ENCODE measurements at regions not wholly inside any gene's neighbourhood (a gene's known extent, or its start where the extent isn't known, plus 50 kb on each side); places are given as distances from the start of the nearest gene placed in this dataset.

DNA sequence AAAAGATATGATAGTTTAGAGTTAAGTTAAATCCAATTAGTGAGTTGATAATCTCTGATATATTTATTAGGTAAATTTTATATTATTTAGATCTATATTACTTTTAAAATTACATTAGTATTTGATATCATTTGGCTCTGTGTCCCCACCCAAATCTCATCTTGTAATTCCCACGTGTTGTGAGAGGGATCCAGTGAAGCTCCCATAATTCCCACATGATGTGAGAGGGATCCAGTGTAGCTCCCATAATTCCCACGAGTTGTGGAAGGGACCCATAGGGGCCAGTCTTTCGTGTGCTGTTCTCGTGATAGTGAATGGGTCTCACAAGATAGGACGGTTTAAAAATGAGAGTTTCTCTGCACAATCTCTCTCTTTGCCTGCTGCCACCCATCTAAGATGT, 1183.6 kb downstream of the NSUN3 start:
- no peaks in the 10 kb centered on the region for H3K36me3 ChIP-seq (ENCODE audit: low read depth, low read length)
- H3K4me3 ChIP-seq (ENCODE audit: low read length), result no peak overlapping the region
- DNase-seq (no peak), ATAC-seq (no peak)
- H3K79me2 ChIP-seq (ENCODE audit: low read length), result no peaks in the 10 kb centered on the region
- no peaks in the 10 kb centered on the region for H3F3A ChIP-seq (ENCODE audit: low read length, unreplicated experiment)
- no peak overlapping the region for H2AFZ ChIP-seq (ENCODE audit: low read length)
- H3K9me3 ChIP-seq (ENCODE audit: low read length), result peaks cover under 1% of the 10 kb centered on the region; the same call in 1 of the 2 replicates
- ChIA-PET CTCF (no interaction called here), POLR2A (ENCODE audit: unreplicated experiment) (no interaction called here)
- H3K27ac ChIP-seq (ENCODE audit: low read length), result no peak overlapping the region
- no peak overlapping the region for H3K9ac ChIP-seq (ENCODE audit: low read length)
- intact Hi-C loops (cut with micrococcal nuclease), result no loop called here
- BruUV-seq (replicated peaks), result no TSS peak
- H3K4me1 ChIP-seq (ENCODE audit: insufficient read depth, low read length), result no peaks in the 10 kb centered on the region
- H4K20me1 ChIP-seq (ENCODE audit: low read length), result no peaks in the 10 kb centered on the region
- no peak overlapping the region for H3K4me2 ChIP-seq (ENCODE audit: low read length)
- TF ChIP-seq, protein P1, sequence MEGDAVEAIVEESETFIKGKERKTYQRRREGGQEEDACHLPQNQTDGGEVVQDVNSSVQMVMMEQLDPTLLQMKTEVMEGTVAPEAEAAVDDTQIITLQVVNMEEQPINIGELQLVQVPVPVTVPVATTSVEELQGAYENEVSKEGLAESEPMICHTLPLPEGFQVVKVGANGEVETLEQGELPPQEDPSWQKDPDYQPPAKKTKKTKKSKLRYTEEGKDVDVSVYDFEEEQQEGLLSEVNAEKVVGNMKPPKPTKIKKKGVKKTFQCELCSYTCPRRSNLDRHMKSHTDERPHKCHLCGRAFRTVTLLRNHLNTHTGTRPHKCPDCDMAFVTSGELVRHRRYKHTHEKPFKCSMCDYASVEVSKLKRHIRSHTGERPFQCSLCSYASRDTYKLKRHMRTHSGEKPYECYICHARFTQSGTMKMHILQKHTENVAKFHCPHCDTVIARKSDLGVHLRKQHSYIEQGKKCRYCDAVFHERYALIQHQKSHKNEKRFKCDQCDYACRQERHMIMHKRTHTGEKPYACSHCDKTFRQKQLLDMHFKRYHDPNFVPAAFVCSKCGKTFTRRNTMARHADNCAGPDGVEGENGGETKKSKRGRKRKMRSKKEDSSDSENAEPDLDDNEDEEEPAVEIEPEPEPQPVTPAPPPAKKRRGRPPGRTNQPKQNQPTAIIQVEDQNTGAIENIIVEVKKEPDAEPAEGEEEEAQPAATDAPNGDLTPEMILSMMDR (conservative IDR thresholded peaks at IDR 0.05; ENCODE audit: low read depth, low read length), result no peak
- TF ChIP-seq EZH2 (IDR thresholded peaks at IDR 0.05; ENCODE audit: low read length, unreplicated experiment), result no peak
- TF ChIP-seq EZH2phosphoT487 (IDR thresholded peaks at IDR 0.05; ENCODE audit: borderline replicate concordance, low read length), result no peak
- no peaks in the 10 kb centered on the region for H3K27me3 ChIP-seq (ENCODE audit: low read length)
- H3K9me2 ChIP-seq (replicated peaks; ENCODE audit: low read length), result no peaks in the 10 kb centered on the region

DNA sequence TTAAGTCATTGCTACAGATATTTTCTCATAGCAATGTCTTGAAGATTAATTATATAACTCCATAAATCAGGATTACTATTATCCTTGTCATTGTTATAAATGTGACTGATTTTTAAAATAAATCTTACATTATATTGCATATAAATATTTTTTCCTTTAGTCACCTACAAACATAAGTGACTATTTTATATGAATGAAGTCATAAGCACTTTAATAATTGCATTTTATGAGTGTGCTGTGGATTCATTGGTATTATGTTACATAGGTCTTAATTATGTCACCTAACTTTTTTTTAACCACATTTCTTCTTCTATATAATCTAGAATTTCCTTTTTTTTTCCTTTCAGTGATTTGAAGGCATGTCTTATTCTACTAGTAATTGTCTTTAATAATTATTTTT, 1191.2 kb downstream of the NSUN3 start:
- H3K9me3 ChIP-seq (ENCODE audit: low read length), result peaks cover 8% of the 10 kb centered on the region; the same call in 1 of the 2 replicates
- no peaks in the 10 kb centered on the region for H3K9me2 ChIP-seq (replicated peaks; ENCODE audit: low read length)
- H3K4me2 ChIP-seq (ENCODE audit: low read length), result no peak overlapping the region
- no peak overlapping the region for H3K9ac ChIP-seq (ENCODE audit: low read length)
- intact Hi-C loops (cut with micrococcal nuclease), result loop anchor here (10.0 kb wide), 1 partner anchor 361 kb away; no protein-coding TSS in a partner anchor
- CTCF ChIA-PET, result no interaction called here
- no peak overlapping the region for H2AFZ ChIP-seq (ENCODE audit: low read length)
- H3K27ac ChIP-seq (ENCODE audit: low read length), result peak overlapping the region; percentile 20; the same call in 1 of the 2 replicates
- H3F3A ChIP-seq (ENCODE audit: low read length, unreplicated experiment), result no peaks in the 10 kb centered on the region
- H3K4me1 ChIP-seq (ENCODE audit: insufficient read depth, low read length), result no peaks in the 10 kb centered on the region
- POLR2A ChIA-PET (ENCODE audit: unreplicated experiment), result no interaction called here
- no peaks in the 10 kb centered on the region for H4K20me1 ChIP-seq (ENCODE audit: low read length)
- TF ChIP-seq, protein P1 (conservative IDR thresholded peaks at IDR 0.05; ENCODE audit: low read depth, low read length), result no peak
- TF ChIP-seq EZH2 (IDR thresholded peaks at IDR 0.05; ENCODE audit: low read length, unreplicated experiment) (no peak), EZH2phosphoT487 (IDR thresholded peaks at IDR 0.05; ENCODE audit: borderline replicate concordance, low read length) (no peak)
- peak; percentile 78 for ATAC-seq
- H3K36me3 ChIP-seq (ENCODE audit: low read depth, low read length), result no peaks in the 10 kb centered on the region
- H3K79me2 ChIP-seq (ENCODE audit: low read length), result no peaks in the 10 kb centered on the region
- H3K4me3 ChIP-seq (ENCODE audit: low read length), result no peak overlapping the region
- DNase-seq, result peak; percentile 12
- H3K27me3 ChIP-seq (ENCODE audit: low read length), result no peaks in the 10 kb centered on the region
- BruUV-seq (replicated peaks), result no TSS peak

DNA sequence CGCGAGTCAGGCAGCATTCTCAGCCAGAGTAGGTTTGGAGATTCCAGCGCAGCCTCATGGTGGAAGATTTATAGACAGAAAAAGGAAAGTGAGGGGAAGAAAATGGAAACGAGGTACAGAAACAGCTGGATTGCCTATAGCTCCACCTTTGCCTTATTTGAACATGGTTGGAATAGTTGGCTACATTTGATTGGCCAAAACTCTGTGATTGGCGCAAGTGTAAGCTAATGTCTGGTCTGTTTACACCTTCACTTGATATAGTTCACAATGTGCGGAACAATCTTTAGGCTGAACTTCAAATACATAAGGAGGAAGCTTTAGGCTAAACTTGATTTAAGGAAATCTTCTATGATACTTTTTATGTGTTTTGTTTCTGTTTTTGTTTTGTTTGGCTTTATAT, 1191.9 kb downstream of the NSUN3 start:
- H3K9me3 ChIP-seq (ENCODE audit: low read length), result peaks cover 8% of the 10 kb centered on the region; the same call in 1 of the 2 replicates
- H3K79me2 ChIP-seq (ENCODE audit: low read length), result no peaks in the 10 kb centered on the region
- TF ChIP-seq, protein P1 (conservative IDR thresholded peaks at IDR 0.05; ENCODE audit: low read depth, low read length), result no peak
- TF ChIP-seq EZH2phosphoT487 (IDR thresholded peaks at IDR 0.05; ENCODE audit: borderline replicate concordance, low read length), result no peak
- TF ChIP-seq EZH2 (IDR thresholded peaks at IDR 0.05; ENCODE audit: low read length, unreplicated experiment), result no peak
- intact Hi-C loops (cut with micrococcal nuclease), result loop anchor here (10.0 kb wide), 1 partner anchor 360 kb away; no protein-coding TSS in a partner anchor
- no peak overlapping the region for H3K4me3 ChIP-seq (ENCODE audit: low read length)
- H2AFZ ChIP-seq (ENCODE audit: low read length), result no peak overlapping the region
- CTCF ChIA-PET, result no interaction called here
- H3K4me2 ChIP-seq (ENCODE audit: low read length), result no peak overlapping the region
- H3K27me3 ChIP-seq (ENCODE audit: low read length), result no peaks in the 10 kb centered on the region
- H3K27ac ChIP-seq (ENCODE audit: low read length), result peak overlapping the region; percentile 20; the same call in 1 of the 2 replicates
- H3F3A ChIP-seq (ENCODE audit: low read length, unreplicated experiment), result no peaks in the 10 kb centered on the region
- H4K20me1 ChIP-seq (ENCODE audit: low read length), result no peaks in the 10 kb centered on the region
- POLR2A ChIA-PET (ENCODE audit: unreplicated experiment), result no interaction called here
- no peaks in the 10 kb centered on the region for H3K36me3 ChIP-seq (ENCODE audit: low read depth, low read length)
- H3K4me1 ChIP-seq (ENCODE audit: insufficient read depth, low read length), result no peaks in the 10 kb centered on the region
- DNase-seq (peak; percentile 14), ATAC-seq (peak; percentile 37)
- no TSS peak for BruUV-seq (replicated peaks)
- H3K9ac ChIP-seq (ENCODE audit: low read length), result no peak overlapping the region
- no peaks in the 10 kb centered on the region for H3K9me2 ChIP-seq (replicated peaks; ENCODE audit: low read length)

All from PC-3 (cell line).